22Rv1 (cell line): ENCODE measurements at regions not wholly inside any gene's neighbourhood (a gene's known extent, or its start where the extent isn't known, plus 50 kb on each side); places are given as distances from the start of the nearest gene placed in this dataset.

Experiments used
- ZFX ChIP-seq: fragments of 450-650 bp; IDR thresholded peaks from 2 replicates; pipeline ENCODE4 v1.6.1; 2017; ENCODE audit warnings: antibody characterized with exemption, borderline replicate concordance
- TF ChIP-seq, protein P1 (sequence below): fragments of 450-650 bp; IDR thresholded peaks from 2 replicates; pipeline ENCODE4 v1.5.1; 2017; ENCODE audit warnings: mild to moderate bottlenecking

DNA sequence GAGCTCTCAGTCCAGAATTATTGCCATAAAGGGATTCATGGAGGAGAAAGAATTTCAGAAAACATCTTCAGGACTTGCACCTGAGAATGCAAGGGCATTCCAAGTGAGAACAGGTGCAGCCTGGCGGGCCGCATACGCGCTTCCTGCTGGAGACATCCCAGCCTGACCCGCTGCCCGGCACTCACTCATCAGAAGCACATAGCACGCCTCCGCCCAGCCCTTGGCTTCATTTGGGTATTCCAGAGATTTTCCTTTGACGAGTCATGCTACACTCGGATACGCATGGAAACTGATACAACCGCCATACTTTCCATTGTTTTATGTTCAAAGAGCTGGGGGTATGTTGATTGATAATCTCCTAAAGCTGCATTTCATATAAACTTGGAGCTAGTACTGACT, 228.0 kb upstream of the ID2 start:
- TF ChIP-seq ZFX: no peak
- TF ChIP-seq, protein P1, sequence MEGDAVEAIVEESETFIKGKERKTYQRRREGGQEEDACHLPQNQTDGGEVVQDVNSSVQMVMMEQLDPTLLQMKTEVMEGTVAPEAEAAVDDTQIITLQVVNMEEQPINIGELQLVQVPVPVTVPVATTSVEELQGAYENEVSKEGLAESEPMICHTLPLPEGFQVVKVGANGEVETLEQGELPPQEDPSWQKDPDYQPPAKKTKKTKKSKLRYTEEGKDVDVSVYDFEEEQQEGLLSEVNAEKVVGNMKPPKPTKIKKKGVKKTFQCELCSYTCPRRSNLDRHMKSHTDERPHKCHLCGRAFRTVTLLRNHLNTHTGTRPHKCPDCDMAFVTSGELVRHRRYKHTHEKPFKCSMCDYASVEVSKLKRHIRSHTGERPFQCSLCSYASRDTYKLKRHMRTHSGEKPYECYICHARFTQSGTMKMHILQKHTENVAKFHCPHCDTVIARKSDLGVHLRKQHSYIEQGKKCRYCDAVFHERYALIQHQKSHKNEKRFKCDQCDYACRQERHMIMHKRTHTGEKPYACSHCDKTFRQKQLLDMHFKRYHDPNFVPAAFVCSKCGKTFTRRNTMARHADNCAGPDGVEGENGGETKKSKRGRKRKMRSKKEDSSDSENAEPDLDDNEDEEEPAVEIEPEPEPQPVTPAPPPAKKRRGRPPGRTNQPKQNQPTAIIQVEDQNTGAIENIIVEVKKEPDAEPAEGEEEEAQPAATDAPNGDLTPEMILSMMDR: no peak
